Mesendoderm (in vitro differentiated cells): ENCODE measurements at regions not wholly inside any gene's neighbourhood (a gene's known extent, or its start where the extent isn't known, plus 50 kb on each side); places are given as distances from the start of the nearest gene placed in this dataset.
"Not testable (repeated sequence)": the region's sequence is repeated elsewhere in the genome, so short reads cannot be mapped to it uniquely, and the experiment has no call there.

Source experiments
- DNase-seq: peaks from one replicate; pipeline ENCODE4 v3.0.0; 2013
- H2AK5ac ChIP-seq: 2 replicates; pipeline ENCODE4 v1.6.1; 2013; ENCODE audit warnings: low read length, inconsistent platforms
- H2BK120ac ChIP-seq: 2 replicates; pipeline ENCODE4 v1.6.1; 2013; ENCODE audit warnings: low read depth, mild to moderate bottlenecking, low read length, moderate library complexity, mixed read lengths
- H2BK15ac ChIP-seq: replicated peaks from 2 replicates; pipeline ENCODE4 v1.6.1; 2013; ENCODE audit warnings: low read depth, mild to moderate bottlenecking, moderate library complexity
- H2BK5ac ChIP-seq: 2 replicates; pipeline ENCODE4 v1.6.1; 2013; ENCODE audit warnings: low read length, inconsistent platforms
- H3K18ac ChIP-seq: 2 replicates; pipeline ENCODE4 v1.6.1; 2013; ENCODE audit warnings: mild to moderate bottlenecking, low read length, mixed read lengths
- H3K23ac ChIP-seq: one replicate; pipeline ENCODE4 v1.6.1; 2013; ENCODE audit warnings: low read length
- H3K27ac ChIP-seq: 2 replicates; pipeline ENCODE4 v1.5.1; 2013; ENCODE audit warnings: low read depth, mild to moderate bottlenecking, inconsistent platforms, low read length, moderate library complexity
- H3K27me3 ChIP-seq: 2 replicates; pipeline ENCODE4 v1.6.1; 2013; ENCODE audit warnings: low read length, control low read depth, mild to moderate bottlenecking, inconsistent platforms; ENCODE audit not compliant: insufficient read depth, poor library complexity
- H3K36me3 ChIP-seq: 2 replicates; pipeline ENCODE4 v1.6.1; 2013; ENCODE audit warnings: low read length, inconsistent platforms; ENCODE audit not compliant: control insufficient read depth, insufficient read depth
- H3K4ac ChIP-seq: one replicate; pipeline ENCODE4 v1.6.1; 2013; ENCODE audit warnings: low read depth, mild to moderate bottlenecking, low read length, moderate library complexity
- H3K4me1 ChIP-seq: 2 replicates; pipeline ENCODE4 v1.6.1; 2013; ENCODE audit warnings: low read depth, low read length, inconsistent platforms; ENCODE audit not compliant: control insufficient read depth
- H3K4me2 ChIP-seq: 2 replicates; pipeline ENCODE4 v1.6.1; 2013; ENCODE audit warnings: low read length
- H3K4me3 ChIP-seq: 2 replicates; pipeline ENCODE4 v1.5.1; 2013; ENCODE audit warnings: mild to moderate bottlenecking, low read length
- H3K56ac ChIP-seq: one replicate; pipeline ENCODE4 v1.6.1; 2013; ENCODE audit warnings: low read length
- H3K79me1 ChIP-seq: 2 replicates; pipeline ENCODE4 v1.6.1; 2013; ENCODE audit warnings: low read length, inconsistent platforms
- H3K79me2 ChIP-seq: 2 replicates; pipeline ENCODE4 v1.6.1; 2013; ENCODE audit warnings: mild to moderate bottlenecking, low read length; ENCODE audit not compliant: control insufficient read depth, insufficient read depth
- H3K9ac ChIP-seq: 2 replicates; pipeline ENCODE4 v1.6.1; 2013; ENCODE audit warnings: low read length, inconsistent platforms
- H4K5ac ChIP-seq: one replicate; pipeline ENCODE4 v1.6.1; 2013; ENCODE audit warnings: low read length
- H4K8ac ChIP-seq: one replicate; pipeline ENCODE4 v1.6.1; 2013; ENCODE audit warnings: low read depth, mild to moderate bottlenecking, control low read depth, low read length, moderate library complexity
- whole genome bisulfite sequencing: extraction: QIAGEN DNeasy Blood & Tissue Kit; methylation state at CpG from one replicate; pipeline ENCODE4 v1.1.7; 2013; ENCODE audit warnings: low lambda C conversion rate, missing lambda C conversion rate; ENCODE audit not compliant: insufficient coverage; ENCODE audit errors: extremely low coverage; 5-methylcytosine and 5-hydroxymethylcytosine counted together

- H3K18ac ChIP-seq, H3K23ac ChIP-seq, H3K4me3 ChIP-seq, H3K36me3 ChIP-seq, H2BK120ac ChIP-seq, DNase-seq, H3K56ac ChIP-seq, H3K4me2 ChIP-seq, H3K27me3 ChIP-seq, H3K4me1 ChIP-seq, H4K5ac ChIP-seq, H2AK5ac ChIP-seq, H2BK15ac ChIP-seq, H3K79me2 ChIP-seq, H2BK5ac ChIP-seq, H3K27ac ChIP-seq, H3K9ac ChIP-seq, H3K79me1 ChIP-seq, H4K8ac ChIP-seq, H3K4ac ChIP-seq: not testable (repeated sequence)
- no CpG with 5 or more reads among the region's 12 CpGs for WGBS
Measured at GRCh38 chr4:124922748-124923147, 210.2 kb upstream of the ANKRD50 start.

GRCh38 chr4:124918559-124919122 is 206.1 kb upstream of the ANKRD50 start:
- no peak overlapping the region for H2BK5ac ChIP-seq
- H3K56ac ChIP-seq: no peak overlapping the region
- H3K27me3 ChIP-seq: no peaks in the 10 kb centered on the region
- H2BK15ac ChIP-seq: no peak overlapping the region
- no peak overlapping the region for H3K27ac ChIP-seq
- H2BK120ac ChIP-seq: no peak overlapping the region
- no peak overlapping the region for H2AK5ac ChIP-seq
- no peaks in the 10 kb centered on the region for H3K79me2 ChIP-seq
- no peak overlapping the region for H3K23ac ChIP-seq
- no peak overlapping the region for H3K4me3 ChIP-seq
- no peak overlapping the region for H3K18ac ChIP-seq
- H3K36me3 ChIP-seq: no peaks in the 10 kb centered on the region
- no peak overlapping the region for H4K5ac ChIP-seq
- no peak for DNase-seq
- no peaks in the 10 kb centered on the region for H3K79me1 ChIP-seq
- H3K4ac ChIP-seq: no peak overlapping the region
- H4K8ac ChIP-seq: no peak overlapping the region
- no peak overlapping the region for H3K9ac ChIP-seq
- WGBS: no CpG with 5 or more reads among the region's 3 CpGs
- no peak overlapping the region for H3K4me2 ChIP-seq
- no peaks in the 10 kb centered on the region for H3K4me1 ChIP-seq

- no peak overlapping the region for H2BK5ac ChIP-seq
- no peak overlapping the region for H3K4me3 ChIP-seq
Measured at GRCh38 chr4:124915073-124915472, 202.5 kb upstream of the ANKRD50 start.

GRCh38 chr4:124913237-124913636 is 200.7 kb upstream of the ANKRD50 start:
- H3K79me1 ChIP-seq: no peaks in the 10 kb centered on the region
- H2BK120ac ChIP-seq: no peak overlapping the region
- no peak overlapping the region for H2AK5ac ChIP-seq
- H4K8ac ChIP-seq: no peak overlapping the region
- H2BK5ac ChIP-seq: no peak overlapping the region
- no CpG with 5 or more reads among the region's 1 CpG for WGBS
- no peaks in the 10 kb centered on the region for H3K79me2 ChIP-seq
- no peaks in the 10 kb centered on the region for H3K4me1 ChIP-seq
- no peaks in the 10 kb centered on the region for H3K36me3 ChIP-seq
- H3K18ac ChIP-seq: no peak overlapping the region
- no peak overlapping the region for H3K23ac ChIP-seq
- H3K4me3 ChIP-seq: no peak overlapping the region
- DNase-seq: no peak
- H3K56ac ChIP-seq: no peak overlapping the region
- H3K9ac ChIP-seq: no peak overlapping the region
- no peaks in the 10 kb centered on the region for H3K27me3 ChIP-seq
- H3K4ac ChIP-seq: peak overlapping the region; percentile 1
- no peak overlapping the region for H3K27ac ChIP-seq
- no peak overlapping the region for H3K4me2 ChIP-seq
- no peak overlapping the region for H2BK15ac ChIP-seq
- H4K5ac ChIP-seq: no peak overlapping the region

More at GRCh38 chr4:124915073-124915472, 202.5 kb upstream of the ANKRD50 start:
- Histone ChIP-seq H3K79me2 (no peaks in the 10 kb centered on the region), H3K56ac (no peak overlapping the region), H3K27ac (no peak overlapping the region), H3K4me2 (no peak overlapping the region), H4K5ac (no peak overlapping the region), H2AK5ac (no peak overlapping the region), H4K8ac (no peak overlapping the region), H2BK15ac (no peak overlapping the region), H2BK120ac (no peak overlapping the region), H3K4ac (no peak overlapping the region), H3K18ac (no peak overlapping the region), H3K23ac (no peak overlapping the region), H3K9ac (no peak overlapping the region), H3K36me3 (no peaks in the 10 kb centered on the region), H3K4me1 (no peaks in the 10 kb centered on the region), H3K27me3 (no peaks in the 10 kb centered on the region), H3K79me1 (no peaks in the 10 kb centered on the region)
- WGBS: no CpG with 5 or more reads among the region's 1 CpG
- no peak for DNase-seq

GRCh38 chr4:124910327-124910726 is 197.8 kb upstream of the ANKRD50 start:
- Histone ChIP-seq H3K79me1 (no peaks in the 10 kb centered on the region), H3K56ac (no peak overlapping the region), H2BK15ac (no peak overlapping the region), H2BK120ac (no peak overlapping the region), H3K4ac (no peak overlapping the region), H3K18ac (no peak overlapping the region), H4K8ac (no peak overlapping the region), H3K9ac (no peak overlapping the region), H3K79me2 (no peaks in the 10 kb centered on the region), H3K36me3 (no peaks in the 10 kb centered on the region), H3K27ac (no peak overlapping the region), H3K4me1 (no peaks in the 10 kb centered on the region), H3K23ac (no peak overlapping the region), H2BK5ac (no peak overlapping the region), H2AK5ac (no peak overlapping the region), H3K4me3 (no peak overlapping the region), H3K27me3 (no peaks in the 10 kb centered on the region), H4K5ac (no peak overlapping the region), H3K4me2 (no peak overlapping the region)
- no peak for DNase-seq

GRCh38 chr4:124907881-124908280 is 195.3 kb upstream of the ANKRD50 start:
- H3K79me1 ChIP-seq: no peaks in the 10 kb centered on the region
- no peak overlapping the region for H3K27ac ChIP-seq
- H3K9ac ChIP-seq: no peak overlapping the region
- H3K4me2 ChIP-seq: no peak overlapping the region
- H3K36me3 ChIP-seq: no peaks in the 10 kb centered on the region
- H2AK5ac ChIP-seq: no peak overlapping the region
- H3K56ac ChIP-seq: no peak overlapping the region
- H4K8ac ChIP-seq: no peak overlapping the region
- H3K4me3 ChIP-seq: no peak overlapping the region
- H4K5ac ChIP-seq: no peak overlapping the region
- H3K27me3 ChIP-seq: no peaks in the 10 kb centered on the region
- no CpG with 5 or more reads among the region's 3 CpGs for WGBS
- H2BK5ac ChIP-seq: no peak overlapping the region
- no peak for DNase-seq
- no peak overlapping the region for H3K23ac ChIP-seq
- no peak overlapping the region for H3K4ac ChIP-seq
- H2BK120ac ChIP-seq: no peak overlapping the region
- H2BK15ac ChIP-seq: no peak overlapping the region
- H3K79me2 ChIP-seq: no peaks in the 10 kb centered on the region
- no peak overlapping the region for H3K18ac ChIP-seq
- H3K4me1 ChIP-seq: no peaks in the 10 kb centered on the region
